HEK293T (cell line): ENCODE measurements at regions not wholly inside any gene's neighbourhood (a gene's known extent, or its start where the extent isn't known, plus 50 kb on each side); places are given as distances from the start of the nearest gene placed in this dataset.
A peak's percentile ranks its signal among the peaks of the same experiment; 100 is the strongest.

ENCODE experiments used
- CTCF ChIA-PET: fragments of 350-600 bp; formaldehyde crosslinking; extraction: SDS; loops from one replicate; lab custom pipeline; 2021; ENCODE audit warnings: antibody characterized with exemption, inconsistent platforms; lab: Yijun Ruan, JAX
- POLR2A ChIA-PET: fragments of 350-600 bp; formaldehyde crosslinking; extraction: SDS; loops from one replicate; lab custom pipeline; 2020; ENCODE audit warnings: antibody characterized with exemption, inconsistent platforms; lab: Yijun Ruan, JAX
- DNase-seq: peaks from one replicate; pipeline ENCODE4 v3.0.0; 2012; ENCODE audit warnings: mixed read lengths; ENCODE audit errors: extremely low spot score
- ARNT ChIP-seq: fragments of 450-650 bp; IDR thresholded peaks from 2 replicates; pipeline ENCODE4 v1.6.1; 2017; ENCODE audit warnings: mild to moderate bottlenecking
- BHLHE40 ChIP-seq: fragments of 450-650 bp; IDR thresholded peaks from 2 replicates; pipeline ENCODE4 v1.6.1; 2016; ENCODE audit warnings: mild to moderate bottlenecking, moderate library complexity, borderline replicate concordance
- CTBP1 ChIP-seq: fragments of 450-650 bp; IDR thresholded peaks from 2 replicates; pipeline ENCODE4 v1.6.1; 2016; ENCODE audit warnings: borderline replicate concordance
- ELF4 ChIP-seq: fragments of 450-650 bp; IDR thresholded peaks from 2 replicates; pipeline ENCODE4 v1.6.1; 2017; ENCODE audit warnings: antibody characterized with exemption
- FOXA1 ChIP-seq: fragments of 450-650 bp; IDR thresholded peaks from 2 replicates; pipeline ENCODE4 v1.6.1; 2016; ENCODE audit warnings: mild to moderate bottlenecking
- FOXK2 ChIP-seq: fragments of 450-650 bp; IDR thresholded peaks from 2 replicates; pipeline ENCODE4 v1.6.1; 2016; ENCODE audit warnings: mild to moderate bottlenecking
- FOXM1 ChIP-seq: fragments of 450-650 bp; IDR thresholded peaks from 2 replicates; pipeline ENCODE4 v1.6.1; 2017; ENCODE audit warnings: mild to moderate bottlenecking, borderline replicate concordance
- HDGF ChIP-seq: fragments of 450-650 bp; IDR thresholded peaks from 2 replicates; pipeline ENCODE4 v1.6.1; 2017; ENCODE audit warnings: antibody characterized with exemption, borderline replicate concordance
- L3MBTL2 ChIP-seq: fragments of 450-650 bp; conservative IDR thresholded peaks from 2 replicates; pipeline ENCODE4 v1.6.1; 2016; ENCODE audit warnings: mild to moderate bottlenecking
- LEF1 ChIP-seq: fragments of 450-650 bp; IDR thresholded peaks from 2 replicates; pipeline ENCODE4 v1.6.1; 2017; ENCODE audit warnings: mild to moderate bottlenecking, borderline replicate concordance
- NFRKB ChIP-seq: fragments of 450-650 bp; IDR thresholded peaks from 2 replicates; pipeline ENCODE4 v1.6.1; 2016; ENCODE audit warnings: mild to moderate bottlenecking, moderate library complexity
- PKNOX1 ChIP-seq: fragments of 450-650 bp; IDR thresholded peaks from 2 replicates; pipeline ENCODE4 v1.6.1; 2016
- SP1 ChIP-seq: fragments of 450-650 bp; IDR thresholded peaks from 2 replicates; pipeline ENCODE4 v1.6.1; 2017
- SUZ12 ChIP-seq: fragments of 450-650 bp; IDR thresholded peaks from 2 replicates; pipeline ENCODE4 v1.6.1; 2016; ENCODE audit warnings: mild to moderate bottlenecking
- TARDBP ChIP-seq: fragments of 450-650 bp; IDR thresholded peaks from 2 replicates; pipeline ENCODE4 v1.6.1; 2016
- ZNF384 ChIP-seq: fragments of 450-650 bp; IDR thresholded peaks from 2 replicates; pipeline ENCODE4 v1.6.1; 2016

GRCh38 chr20:11849270-11849915, 68.3 kb upstream of the BTBD3 start:
- ChIA-PET POLR2A (no interaction called here), CTCF (interaction anchor here (1.0 kb wide), 1 partner anchor 11 kb away, joined by 4 read pairs; no protein-coding TSS in a partner anchor)
- DNase-seq: peak; percentile 17
- TF ChIP-seq FOXK2 (no peak), ARNT (no peak), SP1 (no peak), LEF1 (no peak), BHLHE40 (no peak), SUZ12 (no peak), NFRKB (no peak), CTBP1 (no peak), L3MBTL2 (no peak), HDGF (no peak)

- DNase-seq: no peak
- TF ChIP-seq FOXA1 (no peak), NFRKB (no peak), ARNT (no peak), FOXK2 (no peak)
- CTCF ChIA-PET: no interaction called here
- POLR2A ChIA-PET: no interaction called here
Measured at GRCh38 chr20:11849976-11850670, 67.6 kb upstream of the BTBD3 start.

- DNase-seq: no peak
- CTCF ChIA-PET: no interaction called here
- TF ChIP-seq ZNF384 (no peak), FOXA1 (no peak), NFRKB (no peak), ELF4 (no peak)
- POLR2A ChIA-PET: no interaction called here
Measured at GRCh38 chr20:11850901-11851300, 66.8 kb upstream of the BTBD3 start.

- no peak for TF ChIP-seq FOXM1
- TF ChIP-seq FOXA1: no peak
- TF ChIP-seq CTBP1: no peak
- POLR2A ChIA-PET: no interaction called here
- no peak for DNase-seq
- CTCF ChIA-PET: no interaction called here
Measured at GRCh38 chr20:11851646-11852045, 66.0 kb upstream of the BTBD3 start.

- no peak for DNase-seq
- POLR2A ChIA-PET: no interaction called here
- TF ChIP-seq SUZ12 (no peak), FOXK2 (no peak), ELF4 (no peak), SP1 (no peak), TARDBP (no peak), FOXM1 (no peak), LEF1 (no peak), HDGF (no peak)
- CTCF ChIA-PET: no interaction called here
Measured at GRCh38 chr20:11852189-11852588, 65.5 kb upstream of the BTBD3 start.

GRCh38 chr20:11852811-11853210, 64.9 kb upstream of the BTBD3 start:
- no peak for TF ChIP-seq TARDBP
- no peak for TF ChIP-seq HDGF
- TF ChIP-seq SUZ12: no peak
- TF ChIP-seq ZNF384: no peak
- TF ChIP-seq PKNOX1: no peak
- TF ChIP-seq ELF4: no peak
- no peak for TF ChIP-seq FOXM1
- TF ChIP-seq BHLHE40: no peak
- no peak for TF ChIP-seq SP1
- TF ChIP-seq NFRKB: no peak
- no peak for TF ChIP-seq FOXK2
- no peak for TF ChIP-seq L3MBTL2
- no peak for TF ChIP-seq FOXA1
- TF ChIP-seq CTBP1: no peak
- TF ChIP-seq LEF1: no peak
- TF ChIP-seq ARNT: no peak
- ChIA-PET CTCF (no interaction called here), POLR2A (no interaction called here)
- DNase-seq: no peak

- TF ChIP-seq ARNT (no peak), ELF4 (no peak), LEF1 (no peak), HDGF (no peak), SP1 (no peak), BHLHE40 (no peak), L3MBTL2 (no peak), PKNOX1 (no peak), FOXK2 (no peak), CTBP1 (no peak), TARDBP (no peak), FOXA1 (no peak), FOXM1 (no peak)
- ChIA-PET POLR2A (no interaction called here), CTCF (no interaction called here)
- DNase-seq: no peak
Measured at GRCh38 chr20:11853359-11853758, 64.3 kb upstream of the BTBD3 start.
